Astrocyte of the hippocampus (primary cell): ENCODE measurements at regions not wholly inside any gene's neighbourhood (a gene's known extent, or its start where the extent isn't known, plus 50 kb on each side); places are given as distances from the start of the nearest gene placed in this dataset.

ENCODE experiments used
- DNase-seq: peaks from one replicate; pipeline ENCODE4 v3.0.0; 2011; ENCODE audit warnings: low read depth, low spot score

GRCh38 chr4:174438711-174439110 is 83.6 kb downstream of the HPGD start:
- no peak for DNase-seq

GRCh38 chr4:174437749-174438148 is 84.5 kb downstream of the HPGD start:
- no peak for DNase-seq

GRCh38 chr4:174437324-174437723 is 85.0 kb downstream of the HPGD start:
- peak; percentile 52 for DNase-seq

GRCh38 chr4:174436377-174436776 is 85.9 kb downstream of the HPGD start:
- no peak for DNase-seq

- DNase-seq = no peak
Observed at GRCh38 chr4:174435974-174436373, 86.3 kb downstream of the HPGD start.

GRCh38 chr4:174434455-174434854 is 87.8 kb downstream of the HPGD start:
- DNase-seq = no peak

- DNase-seq = no peak
Observed at GRCh38 chr4:174430576-174430975, 91.7 kb downstream of the HPGD start.

GRCh38 chr4:174429701-174430410 is 92.4 kb downstream of the HPGD start:
- DNase-seq = peak; percentile 57

GRCh38 chr4:174427571-174428140 is 94.6 kb downstream of the HPGD start:
- DNase-seq = no peak

GRCh38 chr4:174425669-174426068 is 96.6 kb downstream of the HPGD start:
- DNase-seq = no peak

GRCh38 chr4:174423257-174423944 is 98.9 kb downstream of the HPGD start:
- peak; percentile 78 for DNase-seq

GRCh38 chr4:174422893-174423256 is 99.4 kb downstream of the HPGD start:
- DNase-seq = no peak

GRCh38 chr4:174420316-174420715 is 102.0 kb downstream of the HPGD start:
- no peak for DNase-seq

- DNase-seq = no peak
Observed at GRCh38 chr4:174418640-174419212, 103.6 kb downstream of the HPGD start.

- no peak for DNase-seq
Observed at GRCh38 chr4:174408841-174409552, 113.3 kb downstream of the HPGD start.

- DNase-seq = no peak
Observed at GRCh38 chr4:174406383-174406782, 115.9 kb downstream of the HPGD start.

- no peak for DNase-seq
Observed at GRCh38 chr4:174405923-174406322, 116.4 kb downstream of the HPGD start.

- no peak for DNase-seq
Observed at GRCh38 chr4:174404677-174405076, 117.6 kb downstream of the HPGD start.

GRCh38 chr4:174403177-174403543 is 119.1 kb downstream of the HPGD start:
- DNase-seq = no peak

GRCh38 chr4:174402470-174403176 is 118.9 kb downstream of the CEP44 start:
- DNase-seq = no peak

GRCh38 chr4:174401471-174402130 is 117.9 kb downstream of the CEP44 start:
- DNase-seq = no peak
